ENCODE measurements at regions not wholly inside any gene's neighbourhood (a gene's known extent, or its start where the extent isn't known, plus 50 kb on each side); places are given as distances from the start of the nearest gene placed in this dataset.

DNA sequence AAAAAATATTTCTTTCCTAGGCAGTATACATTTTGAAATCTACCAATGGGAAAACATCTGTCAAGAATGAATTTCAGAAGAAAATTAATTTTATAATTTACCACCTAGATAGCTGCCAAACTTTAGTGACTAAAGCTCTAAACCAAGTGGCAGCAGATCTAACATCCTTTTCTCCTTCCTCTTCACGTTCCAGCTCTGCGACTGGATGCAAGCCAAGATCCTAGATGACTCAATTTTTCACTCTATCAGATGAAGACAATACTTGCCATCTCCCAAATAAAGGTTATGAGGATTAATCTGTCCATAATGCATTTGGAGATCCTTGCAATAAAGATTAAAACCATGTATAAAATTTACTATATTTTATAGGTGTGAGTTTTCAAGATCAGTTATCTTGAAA lies 66.7 kb upstream of the MIR17HG start:
- TF ChIP-seq, protein P1, sequence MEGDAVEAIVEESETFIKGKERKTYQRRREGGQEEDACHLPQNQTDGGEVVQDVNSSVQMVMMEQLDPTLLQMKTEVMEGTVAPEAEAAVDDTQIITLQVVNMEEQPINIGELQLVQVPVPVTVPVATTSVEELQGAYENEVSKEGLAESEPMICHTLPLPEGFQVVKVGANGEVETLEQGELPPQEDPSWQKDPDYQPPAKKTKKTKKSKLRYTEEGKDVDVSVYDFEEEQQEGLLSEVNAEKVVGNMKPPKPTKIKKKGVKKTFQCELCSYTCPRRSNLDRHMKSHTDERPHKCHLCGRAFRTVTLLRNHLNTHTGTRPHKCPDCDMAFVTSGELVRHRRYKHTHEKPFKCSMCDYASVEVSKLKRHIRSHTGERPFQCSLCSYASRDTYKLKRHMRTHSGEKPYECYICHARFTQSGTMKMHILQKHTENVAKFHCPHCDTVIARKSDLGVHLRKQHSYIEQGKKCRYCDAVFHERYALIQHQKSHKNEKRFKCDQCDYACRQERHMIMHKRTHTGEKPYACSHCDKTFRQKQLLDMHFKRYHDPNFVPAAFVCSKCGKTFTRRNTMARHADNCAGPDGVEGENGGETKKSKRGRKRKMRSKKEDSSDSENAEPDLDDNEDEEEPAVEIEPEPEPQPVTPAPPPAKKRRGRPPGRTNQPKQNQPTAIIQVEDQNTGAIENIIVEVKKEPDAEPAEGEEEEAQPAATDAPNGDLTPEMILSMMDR (IDR thresholded peaks at IDR 0.05; ENCODE audit: unreplicated experiment): no peak
- H3K9me3 Mint-ChIP-seq (ENCODE audit: unreplicated experiment): peaks cover 4% of the 10 kb centered on the region
- no peaks in the 10 kb centered on the region for H3K36me3 Mint-ChIP-seq (ENCODE audit: low read depth, unreplicated experiment)
- DNase-seq (ENCODE audit: low spot score): no peak
- H3K4me1 Mint-ChIP-seq (ENCODE audit: unreplicated experiment): no peaks in the 10 kb centered on the region
- H3K27me3 Mint-ChIP-seq (ENCODE audit: unreplicated experiment): peaks cover 4% of the 10 kb centered on the region
- no peak overlapping the region for H3K27ac Mint-ChIP-seq (ENCODE audit: unreplicated experiment)
- no peak overlapping the region for H3K4me3 Mint-ChIP-seq (ENCODE audit: unreplicated experiment)

DNA sequence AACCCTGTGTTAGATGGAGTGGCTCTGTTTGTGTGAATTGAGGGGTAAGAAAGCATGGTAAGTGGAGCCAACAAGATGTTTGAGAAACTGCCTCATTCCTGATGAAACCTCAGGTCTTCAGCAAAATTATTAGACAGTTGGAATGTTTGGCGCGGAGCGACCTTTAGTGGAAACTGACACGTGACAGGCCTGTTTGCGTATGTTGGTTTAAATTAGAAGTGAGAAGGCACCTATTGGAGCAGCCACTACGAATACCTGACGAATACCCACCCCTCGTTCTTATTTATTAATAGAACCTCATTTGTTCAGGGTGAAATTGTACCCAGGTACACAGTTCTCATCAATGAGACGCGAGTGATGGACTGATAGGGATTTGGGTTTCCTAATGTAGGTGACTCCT lies 63.2 kb upstream of the MIR17HG start:
- Mint-ChIP-seq H3K27me3 (ENCODE audit: unreplicated experiment) (no peaks in the 10 kb centered on the region), H3K36me3 (ENCODE audit: low read depth, unreplicated experiment) (no peaks in the 10 kb centered on the region), H3K27ac (ENCODE audit: unreplicated experiment) (no peak overlapping the region), H3K9me3 (ENCODE audit: unreplicated experiment) (no peaks in the 10 kb centered on the region), H3K4me3 (ENCODE audit: unreplicated experiment) (no peak overlapping the region), H3K4me1 (ENCODE audit: unreplicated experiment) (no peaks in the 10 kb centered on the region)
- TF ChIP-seq, protein P1 (IDR thresholded peaks at IDR 0.05; ENCODE audit: unreplicated experiment): no peak
- no peak for DNase-seq (ENCODE audit: low spot score)

DNA sequence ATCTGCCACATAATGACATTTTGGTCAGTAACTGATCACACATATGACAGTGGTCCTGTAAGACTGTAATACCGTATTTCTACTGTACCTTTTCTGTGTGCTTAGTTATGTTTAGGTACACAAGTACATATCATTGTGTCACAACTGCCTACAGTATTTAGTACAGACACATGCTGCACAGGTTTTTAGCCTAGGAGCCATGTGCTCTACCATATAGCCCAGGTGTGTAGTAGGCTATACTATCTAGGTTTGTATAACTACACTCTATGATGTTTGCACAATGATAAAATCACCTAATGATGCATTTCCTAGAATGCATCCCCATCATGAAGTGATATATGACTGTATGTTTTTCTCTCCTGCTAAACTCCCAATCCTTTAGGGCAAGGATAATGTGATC lies 61.2 kb upstream of the MIR17HG start:
- Mint-ChIP-seq H3K4me3 (ENCODE audit: unreplicated experiment) (no peak overlapping the region), H3K27me3 (ENCODE audit: unreplicated experiment) (no peaks in the 10 kb centered on the region), H3K4me1 (ENCODE audit: unreplicated experiment) (no peaks in the 10 kb centered on the region), H3K27ac (ENCODE audit: unreplicated experiment) (no peak overlapping the region), H3K36me3 (ENCODE audit: low read depth, unreplicated experiment) (no peaks in the 10 kb centered on the region), H3K9me3 (ENCODE audit: unreplicated experiment) (no peaks in the 10 kb centered on the region)
- DNase-seq (ENCODE audit: low spot score): no peak
- TF ChIP-seq, protein P1 (IDR thresholded peaks at IDR 0.05; ENCODE audit: unreplicated experiment): no peak

DNA sequence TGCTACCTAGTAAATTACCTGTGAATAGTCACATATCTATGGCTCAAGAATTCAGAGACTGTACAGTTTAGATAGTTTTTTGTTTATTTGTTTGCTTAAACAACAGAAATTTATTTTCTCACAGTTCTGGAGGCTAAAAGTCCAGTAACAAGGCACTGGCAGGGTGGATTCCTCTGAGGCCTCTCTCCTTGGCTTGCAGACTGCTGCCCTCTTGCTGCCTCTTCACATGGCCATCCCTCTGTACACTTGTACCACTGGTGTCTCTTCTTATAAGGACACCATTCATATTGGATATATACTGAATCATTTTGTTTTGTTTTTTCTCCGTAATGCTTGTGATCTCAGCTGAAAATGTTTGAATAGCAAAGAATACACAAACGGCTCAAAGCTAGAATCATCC lies 56.4 kb upstream of the MIR17HG start:
- H3K36me3 Mint-ChIP-seq (ENCODE audit: low read depth, unreplicated experiment): no peaks in the 10 kb centered on the region
- TF ChIP-seq, protein P1 (IDR thresholded peaks at IDR 0.05; ENCODE audit: unreplicated experiment): no peak
- no peak for DNase-seq (ENCODE audit: low spot score)
- no peaks in the 10 kb centered on the region for H3K9me3 Mint-ChIP-seq (ENCODE audit: unreplicated experiment)
- H3K4me1 Mint-ChIP-seq (ENCODE audit: unreplicated experiment): no peaks in the 10 kb centered on the region
- no peaks in the 10 kb centered on the region for H3K27me3 Mint-ChIP-seq (ENCODE audit: unreplicated experiment)
- no peak overlapping the region for H3K27ac Mint-ChIP-seq (ENCODE audit: unreplicated experiment)
- no peak overlapping the region for H3K4me3 Mint-ChIP-seq (ENCODE audit: unreplicated experiment)

DNA sequence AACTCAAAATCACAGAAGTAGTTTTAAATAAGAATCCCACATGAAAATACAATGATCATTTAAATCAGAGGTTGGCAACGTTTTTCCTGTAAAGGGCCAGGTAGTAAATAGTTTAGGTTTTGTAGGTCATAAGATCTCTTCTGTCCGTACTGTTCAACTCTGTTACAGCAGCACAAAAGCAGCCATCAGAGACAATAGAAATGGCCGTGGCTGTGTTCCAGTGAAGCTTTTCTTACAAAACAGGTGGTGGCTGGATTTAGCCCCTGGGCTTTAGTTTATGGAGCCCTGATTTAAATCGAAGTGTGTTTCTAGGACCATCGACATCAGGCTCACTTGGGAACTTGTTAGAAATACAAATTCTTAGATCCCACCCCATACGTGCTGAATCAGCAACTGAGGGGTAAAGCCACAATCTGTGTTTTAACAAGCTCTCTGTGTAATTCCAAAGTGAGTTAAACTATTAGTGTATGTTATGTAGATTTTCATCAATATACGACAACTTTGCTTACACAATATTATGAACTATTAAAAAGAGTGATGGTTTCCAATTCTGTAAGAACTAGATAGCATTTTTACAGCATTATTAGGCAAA lies 54.8 kb upstream of the MIR17HG start:
- TF ChIP-seq, protein P1 (IDR thresholded peaks at IDR 0.05; ENCODE audit: unreplicated experiment): no peak
- Mint-ChIP-seq H3K4me3 (ENCODE audit: unreplicated experiment) (no peak overlapping the region), H3K9me3 (ENCODE audit: unreplicated experiment) (no peaks in the 10 kb centered on the region), H3K27me3 (ENCODE audit: unreplicated experiment) (no peaks in the 10 kb centered on the region), H3K4me1 (ENCODE audit: unreplicated experiment) (no peaks in the 10 kb centered on the region), H3K36me3 (ENCODE audit: low read depth, unreplicated experiment) (no peaks in the 10 kb centered on the region), H3K27ac (ENCODE audit: unreplicated experiment) (no peak overlapping the region)
- DNase-seq (ENCODE audit: low spot score): no peak
